LoVo (cell line): ENCODE measurements at regions not wholly inside any gene's neighbourhood (a gene's known extent, or its start where the extent isn't known, plus 50 kb on each side); places are given as distances from the start of the nearest gene placed in this dataset.

ENCODE experiments used
- DNase-seq: peaks from one replicate; pipeline ENCODE4 v3.0.0-alpha.2; 2016; ENCODE audit warnings: low spot score

GRCh38 chr5:3047212-3047774 lies 295.8 kb upstream of the IRX2 start:
- DNase-seq = no peak

GRCh38 chr5:3043600-3043999 lies 292.1 kb upstream of the IRX2 start:
- no peak for DNase-seq

GRCh38 chr5:3041001-3041400 lies 289.5 kb upstream of the IRX2 start:
- no peak for DNase-seq

- no peak for DNase-seq
Measured at GRCh38 chr5:3036041-3036788, 284.7 kb upstream of the IRX2 start.

GRCh38 chr5:3035452-3035851 lies 284.0 kb upstream of the IRX2 start:
- no peak for DNase-seq

- DNase-seq = no peak
Measured at GRCh38 chr5:3034881-3035280, 283.4 kb upstream of the IRX2 start.

GRCh38 chr5:3034449-3034848 lies 283.0 kb upstream of the IRX2 start:
- no peak for DNase-seq

- no peak for DNase-seq
Measured at GRCh38 chr5:3033033-3033755, 281.7 kb upstream of the IRX2 start.

GRCh38 chr5:3032513-3032912 lies 281.0 kb upstream of the IRX2 start:
- DNase-seq = no peak

GRCh38 chr5:3031733-3032378 lies 280.4 kb upstream of the IRX2 start:
- DNase-seq = no peak

- no peak for DNase-seq
Measured at GRCh38 chr5:3030511-3031165, 279.2 kb upstream of the IRX2 start.

- no peak for DNase-seq
Measured at GRCh38 chr5:3029396-3029795, 277.9 kb upstream of the IRX2 start.

- DNase-seq = no peak
Measured at GRCh38 chr5:3027866-3028635, 276.6 kb upstream of the IRX2 start.

- DNase-seq = no peak
Measured at GRCh38 chr5:3027185-3027865, 275.8 kb upstream of the IRX2 start.

- DNase-seq = no peak
Measured at GRCh38 chr5:3026651-3027050, 275.2 kb upstream of the IRX2 start.

- no peak for DNase-seq
Measured at GRCh38 chr5:3026099-3026498, 274.6 kb upstream of the IRX2 start.

- DNase-seq = no peak
Measured at GRCh38 chr5:3025392-3025791, 273.9 kb upstream of the IRX2 start.

GRCh38 chr5:3024976-3025375 lies 273.5 kb upstream of the IRX2 start:
- no peak for DNase-seq

GRCh38 chr5:3024554-3024953 lies 273.1 kb upstream of the IRX2 start:
- DNase-seq = no peak

- no peak for DNase-seq
Measured at GRCh38 chr5:3024126-3024525, 272.6 kb upstream of the IRX2 start.

- DNase-seq = no peak
Measured at GRCh38 chr5:3023656-3024055, 272.2 kb upstream of the IRX2 start.
